GM12801 (cell line): ENCODE measurements at regions not wholly inside any gene's neighbourhood (a gene's known extent, or its start where the extent isn't known, plus 50 kb on each side); places are given as distances from the start of the nearest gene placed in this dataset.

Source experiments
- CTCF ChIP-seq: IDR thresholded peaks from one replicate; pipeline ENCODE4 v1.5.1; 2011; ENCODE audit warnings: control low read depth; ENCODE audit not compliant: insufficient read length; ENCODE audit errors: extremely low read depth

- TF ChIP-seq CTCF: no peak
Measured at GRCh38 chr14:105622329-105622955, 96.1 kb downstream of the TMEM121 start.

GRCh38 chr14:105627701-105628100 is 101.3 kb downstream of the TMEM121 start:
- TF ChIP-seq CTCF: no peak

DNA sequence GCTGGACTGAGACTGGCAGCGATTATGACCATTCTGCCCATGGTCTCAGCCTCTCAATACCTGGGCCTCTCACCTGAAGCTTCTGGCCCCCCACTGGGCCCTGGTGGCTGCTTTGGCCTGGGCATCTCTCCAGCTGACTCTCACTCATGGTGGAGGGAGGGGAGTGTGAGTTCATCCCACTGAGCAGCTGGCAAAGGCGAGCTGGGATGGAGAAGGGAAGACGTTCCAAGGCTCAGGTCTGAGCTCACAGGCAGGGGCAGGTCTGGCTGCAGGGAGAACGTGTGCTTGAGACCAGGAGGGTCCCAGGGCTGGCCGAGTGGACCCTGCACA is 103.5 kb downstream of the TMEM121 start:
- TF ChIP-seq CTCF: no peak

DNA sequence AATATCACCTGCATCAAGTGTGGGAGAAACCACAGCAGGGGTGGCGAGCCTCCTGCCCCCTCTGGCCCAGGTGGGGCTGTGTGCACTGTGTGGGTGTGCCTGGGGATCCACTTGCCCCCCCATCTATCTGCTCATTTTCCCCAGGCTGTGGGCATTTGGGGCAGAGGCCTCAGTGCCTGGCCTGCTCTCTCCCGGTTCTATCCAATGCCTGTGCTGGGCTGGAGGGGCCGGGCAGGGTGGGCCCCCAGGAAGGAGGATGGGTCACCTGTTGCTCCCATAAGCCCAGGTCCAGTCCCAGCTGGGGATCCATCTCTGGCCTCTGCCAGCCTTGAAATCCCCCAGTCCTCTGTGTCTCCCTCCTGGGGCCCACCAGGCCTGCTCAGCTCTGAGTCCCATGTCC is 105.6 kb downstream of the TMEM121 start:
- TF ChIP-seq CTCF: no peak

- TF ChIP-seq CTCF: no peak
Measured at GRCh38 chr14:105635560-105635959, 109.2 kb downstream of the TMEM121 start.

GRCh38 chr14:105636935-105637334 is 110.6 kb downstream of the TMEM121 start:
- no peak for TF ChIP-seq CTCF

GRCh38 chr14:105641075-105641937 is 114.9 kb downstream of the TMEM121 start:
- TF ChIP-seq CTCF: no peak
